SK-N-SH (cell line): ENCODE measurements at regions not wholly inside any gene's neighbourhood (a gene's known extent, or its start where the extent isn't known, plus 50 kb on each side); places are given as distances from the start of the nearest gene placed in this dataset.

Source experiments
- CTCF ChIA-PET: fragments of 300-600, 350-600 bp; formaldehyde crosslinking; extraction: SDS; loops from one replicate; lab custom pipeline; 2021; lab: Yijun Ruan, JAX
- POLR2A ChIA-PET: fragments of 350-600 bp; sonication (Branson Sonifier 250); formaldehyde crosslinking; extraction: SDS; loops from one replicate; lab custom pipeline; 2020; ENCODE audit warnings: antibody characterized with exemption, inconsistent platforms; lab: Yijun Ruan, JAX
- DNase-seq: peaks from one replicate; pipeline ENCODE4 v3.0.0; 2012
- H2AFZ ChIP-seq: fragments of 200-600 bp; sonication (generic); 2 replicates; pipeline ENCODE4 v1.8.1; 2016; ENCODE audit warnings: antibody characterized with exemption, mild to moderate bottlenecking, low read depth
- H3F3A ChIP-seq: fragments of 200-600 bp; sonication (generic); replicated peaks from 2 replicates; pipeline ENCODE3; 2016; ENCODE audit warnings: antibody characterized with exemption, mild to moderate bottlenecking; ENCODE audit not compliant: insufficient read depth
- H3K27ac ChIP-seq, 2 experiments: fragments of 200-500 bp in 1 of 2; fragments of 200-600 bp in 1 of 2; sonication (Bioruptor generic) in 1 of 2; sonication (generic), shearing (Covaris generic) in 1 of 2; 2 replicates each; pipeline versions ENCODE4 v1.5.1 to v1.6.1; 2014 to 2016; ENCODE audit warnings: low read depth in 2 of 2, inconsistent platforms in 1 of 2, low read length in 1 of 2, mild to moderate bottlenecking in 1 of 2, mixed read lengths in 1 of 2
- H3K27me3 ChIP-seq: fragments of 200-600 bp; sonication (generic), shearing (Covaris generic); 2 replicates; pipeline ENCODE4 v1.6.1; 2016; ENCODE audit warnings: mixed run types; ENCODE audit not compliant: insufficient read depth
- H3K36me3 ChIP-seq, 2 experiments: fragments of 200-500 bp in 1 of 2; fragments of 200-600 bp in 1 of 2; sonication (Bioruptor generic) in 1 of 2; sonication (generic) in 1 of 2; replicated peaks in 1 of 2; 2 replicates each; pipeline versions ENCODE3 to v1.5.1; 2014 to 2016; ENCODE audit warnings: low read length in 1 of 2, mild to moderate bottlenecking in 1 of 2; ENCODE audit not compliant: insufficient read depth in 2 of 2, control insufficient read depth in 1 of 2
- H3K4me1 ChIP-seq, 2 experiments: fragments of 200-500 bp in 1 of 2; fragments of 200-600 bp in 1 of 2; sonication (Bioruptor generic) in 1 of 2; sonication (generic), shearing (Covaris generic) in 1 of 2; 2 replicates each; pipeline versions ENCODE4 v1.5.1 to v1.6.1; 2014 to 2016; ENCODE audit warnings: low read depth in 1 of 2, low read length in 1 of 2, mixed run types in 1 of 2; ENCODE audit not compliant: insufficient read depth in 2 of 2, control insufficient read depth in 1 of 2
- H3K4me2 ChIP-seq: fragments of 200-600 bp; sonication (generic), shearing (Covaris generic); 2 replicates; pipeline ENCODE4 v1.6.1; 2017; ENCODE audit warnings: mixed run types
- H3K4me3 ChIP-seq, 2 experiments: fragments of 200-500 bp in 1 of 2; fragments of 200-600 bp in 1 of 2; sonication (Bioruptor generic) in 1 of 2; sonication (generic), shearing (Covaris generic) in 1 of 2; 2 replicates each; pipeline versions ENCODE4 v1.5.1 to v1.8.1; 2014 to 2016; ENCODE audit warnings: low read depth in 2 of 2, inconsistent platforms in 1 of 2, low read length in 1 of 2, mild to moderate bottlenecking in 1 of 2, mixed read lengths in 1 of 2, moderate library complexity in 1 of 2
- H3K79me2 ChIP-seq: fragments of 200-600 bp; sonication (generic); 2 replicates; pipeline ENCODE4 v1.8.1; 2017; ENCODE audit warnings: mild to moderate bottlenecking; ENCODE audit not compliant: insufficient read depth
- H3K9ac ChIP-seq: fragments of 200-600 bp; sonication (generic); 2 replicates; pipeline ENCODE4 v1.6.1; 2017; ENCODE audit warnings: mixed run types
- H3K9me2 ChIP-seq: fragments of 200-600 bp; sonication (generic); 2 replicates; pipeline ENCODE4 v1.6.1; 2017; ENCODE audit warnings: mixed run types
- H3K9me3 ChIP-seq: fragments of 200-600 bp; sonication (generic); 2 replicates; pipeline ENCODE4 v1.6.1; 2017; ENCODE audit warnings: mixed run types, mild to moderate bottlenecking, moderate library complexity
- H4K20me1 ChIP-seq: fragments of 200-600 bp; sonication (generic); 2 replicates; pipeline ENCODE4 v1.6.1; 2017; ENCODE audit warnings: mild to moderate bottlenecking, mixed run types; ENCODE audit not compliant: insufficient read depth
- CHD2 ChIP-seq: fragments of 150-350 bp; IDR thresholded peaks from 2 replicates; pipeline ENCODE4 v1.6.1; 2018; ENCODE audit warnings: low read length; ENCODE audit not compliant: partially characterized antibody
- EZH2phosphoT487 ChIP-seq: fragments of 200-600 bp; sonication (generic); IDR thresholded peaks from 2 replicates; pipeline ENCODE4 v1.6.1; 2017; ENCODE audit warnings: low read depth, mixed run types, mild to moderate bottlenecking, antibody characterized with exemption, moderate library complexity, borderline replicate concordance
- FOXJ3 ChIP-seq: sonication (generic); formaldehyde crosslinking; IDR thresholded peaks from 2 replicates; pipeline ENCODE4 v1.5.1; 2020; ENCODE audit warnings: mild to moderate bottlenecking, missing genetic modification reagents
- FOXM1 ChIP-seq: IDR thresholded peaks from 2 replicates; pipeline ENCODE4 v1.4.0; 2012; ENCODE audit warnings: low read depth, mild to moderate bottlenecking
- GABPA ChIP-seq: IDR thresholded peaks from 2 replicates; pipeline ENCODE4 v1.4.0; 2012; ENCODE audit warnings: low read depth, mild to moderate bottlenecking
- GATA2 ChIP-seq: sonication (generic); formaldehyde crosslinking; IDR thresholded peaks from 2 replicates; pipeline ENCODE4 v1.5.0; 2020; ENCODE audit warnings: mild to moderate bottlenecking, missing genetic modification reagents
- JUND ChIP-seq: IDR thresholded peaks from 2 replicates; pipeline ENCODE4 v1.4.0; 2012
- MEF2A ChIP-seq: IDR thresholded peaks from 2 replicates; pipeline ENCODE4 v1.4.0; 2012; ENCODE audit warnings: low read depth, borderline replicate concordance
- NFIC ChIP-seq: IDR thresholded peaks from 2 replicates; pipeline ENCODE4 v1.4.0; 2012; ENCODE audit warnings: borderline replicate concordance
- RCOR1 ChIP-seq: fragments of 150-350 bp; IDR thresholded peaks from 2 replicates; pipeline ENCODE4 v1.6.1; 2017; ENCODE audit warnings: antibody characterized with exemption, low read length
- RFX5 ChIP-seq: IDR thresholded peaks from 2 replicates; pipeline ENCODE4 v1.6.1; 2012; ENCODE audit warnings: mild to moderate bottlenecking, improper control_type of control experiment, low read length
- SMC3 ChIP-seq: IDR thresholded peaks from 2 replicates; pipeline ENCODE4 v1.6.1; 2012; ENCODE audit warnings: low read depth, low read length, improper control_type of control experiment
- TCF12 ChIP-seq: IDR thresholded peaks from 2 replicates; pipeline ENCODE4 v1.4.0; 2012
- WGBS: methylation state at CpG from one replicate; pipeline ENCODE4 v1.1.6; 2017; ENCODE audit warnings: low lambda C conversion rate; 5-methylcytosine and 5-hydroxymethylcytosine counted together
- TF ChIP-seq, protein P1 (sequence below): fragments of 200-600 bp; sonication (generic); IDR thresholded peaks from 2 replicates; pipeline ENCODE4 v1.6.1; 2017; ENCODE audit warnings: antibody characterized with exemption, mild to moderate bottlenecking, moderate library complexity
- TF ChIP-seq, protein P2 (sequence below): IDR thresholded peaks from 2 replicates; pipeline ENCODE4 v1.4.0; 2012; ENCODE audit warnings: low read depth, borderline replicate concordance
- TF ChIP-seq, protein P3 (sequence below): IDR thresholded peaks from 2 replicates; pipeline ENCODE4 v1.4.0; 2012; ENCODE audit warnings: low read depth
- TF ChIP-seq, protein P4 (sequence below): fragments of 150-350 bp; IDR thresholded peaks from 2 replicates; pipeline ENCODE4 v1.6.1; 2017; ENCODE audit warnings: antibody characterized with exemption, low read length, low read depth, borderline replicate concordance
- TF ChIP-seq, protein P5 (sequence below): fragments of 150-350 bp; IDR thresholded peaks from 2 replicates; pipeline ENCODE4 v1.6.1; 2016; ENCODE audit warnings: mild to moderate bottlenecking, low read depth, low read length

DNA sequence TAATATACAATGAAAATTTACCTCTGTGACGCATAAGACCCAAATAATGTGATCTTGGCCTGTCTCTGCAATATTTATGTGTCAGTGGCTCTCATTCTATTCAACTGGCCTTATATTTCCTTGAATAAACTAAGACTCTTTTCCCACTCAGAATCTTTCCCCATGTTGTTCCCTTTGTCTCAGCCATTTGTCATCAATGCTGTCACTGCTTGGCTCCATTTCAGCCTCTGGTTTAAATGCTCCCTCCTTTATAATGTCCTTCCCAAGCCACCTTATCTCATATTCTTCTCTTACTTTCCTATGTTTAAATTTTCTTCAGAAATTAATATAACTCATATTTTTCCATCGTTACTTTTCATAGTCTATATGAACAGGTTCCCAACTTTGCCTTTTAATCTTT, 158.3 kb upstream of the DTNA start:
- no peaks in the 10 kb centered on the region for H3K36me3 ChIP-seq
- CTCF ChIA-PET = no interaction called here
- WGBS = 39% methylated on average over 2 of the region's 2 CpGs

More for the DNA sequence above, 158.3 kb upstream of the DTNA start:
- H3K9me3 ChIP-seq = no peaks in the 10 kb centered on the region
- H3K9ac ChIP-seq = no peak overlapping the region
- TF ChIP-seq MEF2A (no peak), JUND (no peak), GABPA (no peak), EZH2phosphoT487 (no peak), RFX5 (no peak), CHD2 (no peak), GATA2 (CRISPR knock-in tag) (no peak), FOXM1 (no peak), RCOR1 (no peak), TCF12 (no peak), SMC3 (no peak), NFIC (no peak), FOXJ3 (CRISPR knock-in tag) (no peak)
- TF ChIP-seq, protein P1, sequence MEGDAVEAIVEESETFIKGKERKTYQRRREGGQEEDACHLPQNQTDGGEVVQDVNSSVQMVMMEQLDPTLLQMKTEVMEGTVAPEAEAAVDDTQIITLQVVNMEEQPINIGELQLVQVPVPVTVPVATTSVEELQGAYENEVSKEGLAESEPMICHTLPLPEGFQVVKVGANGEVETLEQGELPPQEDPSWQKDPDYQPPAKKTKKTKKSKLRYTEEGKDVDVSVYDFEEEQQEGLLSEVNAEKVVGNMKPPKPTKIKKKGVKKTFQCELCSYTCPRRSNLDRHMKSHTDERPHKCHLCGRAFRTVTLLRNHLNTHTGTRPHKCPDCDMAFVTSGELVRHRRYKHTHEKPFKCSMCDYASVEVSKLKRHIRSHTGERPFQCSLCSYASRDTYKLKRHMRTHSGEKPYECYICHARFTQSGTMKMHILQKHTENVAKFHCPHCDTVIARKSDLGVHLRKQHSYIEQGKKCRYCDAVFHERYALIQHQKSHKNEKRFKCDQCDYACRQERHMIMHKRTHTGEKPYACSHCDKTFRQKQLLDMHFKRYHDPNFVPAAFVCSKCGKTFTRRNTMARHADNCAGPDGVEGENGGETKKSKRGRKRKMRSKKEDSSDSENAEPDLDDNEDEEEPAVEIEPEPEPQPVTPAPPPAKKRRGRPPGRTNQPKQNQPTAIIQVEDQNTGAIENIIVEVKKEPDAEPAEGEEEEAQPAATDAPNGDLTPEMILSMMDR = no peak
- TF ChIP-seq, protein P2, sequence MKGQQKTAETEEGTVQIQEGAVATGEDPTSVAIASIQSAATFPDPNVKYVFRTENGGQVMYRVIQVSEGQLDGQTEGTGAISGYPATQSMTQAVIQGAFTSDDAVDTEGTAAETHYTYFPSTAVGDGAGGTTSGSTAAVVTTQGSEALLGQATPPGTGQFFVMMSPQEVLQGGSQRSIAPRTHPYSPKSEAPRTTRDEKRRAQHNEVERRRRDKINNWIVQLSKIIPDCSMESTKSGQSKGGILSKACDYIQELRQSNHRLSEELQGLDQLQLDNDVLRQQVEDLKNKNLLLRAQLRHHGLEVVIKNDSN = no peak
- TF ChIP-seq, protein P3, sequence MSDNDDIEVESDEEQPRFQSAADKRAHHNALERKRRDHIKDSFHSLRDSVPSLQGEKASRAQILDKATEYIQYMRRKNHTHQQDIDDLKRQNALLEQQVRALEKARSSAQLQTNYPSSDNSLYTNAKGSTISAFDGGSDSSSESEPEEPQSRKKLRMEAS = no peak
- TF ChIP-seq, protein P4, sequence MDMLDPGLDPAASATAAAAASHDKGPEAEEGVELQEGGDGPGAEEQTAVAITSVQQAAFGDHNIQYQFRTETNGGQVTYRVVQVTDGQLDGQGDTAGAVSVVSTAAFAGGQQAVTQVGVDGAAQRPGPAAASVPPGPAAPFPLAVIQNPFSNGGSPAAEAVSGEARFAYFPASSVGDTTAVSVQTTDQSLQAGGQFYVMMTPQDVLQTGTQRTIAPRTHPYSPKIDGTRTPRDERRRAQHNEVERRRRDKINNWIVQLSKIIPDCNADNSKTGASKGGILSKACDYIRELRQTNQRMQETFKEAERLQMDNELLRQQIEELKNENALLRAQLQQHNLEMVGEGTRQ = no peak
- TF ChIP-seq, protein P5, sequence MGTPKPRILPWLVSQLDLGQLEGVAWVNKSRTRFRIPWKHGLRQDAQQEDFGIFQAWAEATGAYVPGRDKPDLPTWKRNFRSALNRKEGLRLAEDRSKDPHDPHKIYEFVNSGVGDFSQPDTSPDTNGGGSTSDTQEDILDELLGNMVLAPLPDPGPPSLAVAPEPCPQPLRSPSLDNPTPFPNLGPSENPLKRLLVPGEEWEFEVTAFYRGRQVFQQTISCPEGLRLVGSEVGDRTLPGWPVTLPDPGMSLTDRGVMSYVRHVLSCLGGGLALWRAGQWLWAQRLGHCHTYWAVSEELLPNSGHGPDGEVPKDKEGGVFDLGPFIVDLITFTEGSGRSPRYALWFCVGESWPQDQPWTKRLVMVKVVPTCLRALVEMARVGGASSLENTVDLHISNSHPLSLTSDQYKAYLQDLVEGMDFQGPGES = no peak
- H2AFZ ChIP-seq = no peak overlapping the region
- H3K9me2 ChIP-seq = no peaks in the 10 kb centered on the region
- no peak overlapping the region for H3K27ac ChIP-seq
- POLR2A ChIA-PET = no interaction called here
- no peaks in the 10 kb centered on the region for H3F3A ChIP-seq
- H3K27me3 ChIP-seq = no peaks in the 10 kb centered on the region
- H3K4me3 ChIP-seq = no peak overlapping the region
- H3K4me1 ChIP-seq = no peaks in the 10 kb centered on the region; a peak in 1 of 4 replicates
- H3K79me2 ChIP-seq = no peaks in the 10 kb centered on the region
- H3K4me2 ChIP-seq = no peak overlapping the region
- DNase-seq = no peak
- H4K20me1 ChIP-seq = no peaks in the 10 kb centered on the region
